ENCODE measurements at regions not wholly inside any gene's neighbourhood (a gene's known extent, or its start where the extent isn't known, plus 50 kb on each side); places are given as distances from the start of the nearest gene placed in this dataset.
A peak's percentile ranks its signal among the peaks of the same experiment; 100 is the strongest.

DNA sequence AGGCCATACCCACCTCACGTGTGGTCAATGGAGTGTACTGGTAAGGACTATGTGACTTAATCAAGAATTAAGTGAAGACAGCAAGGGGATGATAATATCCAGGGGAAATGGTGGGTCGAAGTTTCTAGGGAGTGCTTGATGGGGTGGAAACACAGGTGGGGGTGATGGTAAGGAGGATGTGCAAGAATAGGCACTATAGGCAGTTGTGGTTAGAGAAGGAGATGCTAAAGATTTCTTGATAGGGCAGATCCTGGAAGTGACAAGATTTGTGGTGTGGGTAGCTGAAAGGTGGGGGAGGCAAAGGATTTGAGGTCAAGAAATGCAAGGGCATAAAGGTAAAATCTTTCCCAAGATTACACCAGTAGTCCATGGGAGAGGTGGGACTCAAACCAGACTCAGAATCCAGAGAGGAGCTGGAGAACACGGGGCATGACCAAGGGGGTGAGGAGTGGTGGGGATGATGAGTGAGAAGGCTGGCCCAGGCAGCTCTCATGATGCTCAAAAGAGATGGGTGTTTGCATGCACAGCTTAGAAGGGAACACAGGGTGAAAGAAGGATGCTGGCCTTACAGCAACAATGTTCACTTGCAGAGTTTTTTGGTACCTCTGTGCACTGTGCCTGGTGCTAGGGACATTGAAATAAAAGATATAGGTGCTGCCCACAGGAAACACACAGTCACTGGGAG lies 78.4 kb downstream of the CCR1 start:
- H3K9ac ChIP-seq (ENCODE audit: low read length): no peak overlapping the region
- no peaks in the 10 kb centered on the region for H3K79me2 ChIP-seq (ENCODE audit: control insufficient read depth, insufficient read depth, low read length)
- no peaks in the 10 kb centered on the region for H3K36me3 ChIP-seq (ENCODE audit: control insufficient read depth, insufficient read depth, low read length)
- no peak overlapping the region for H3K18ac ChIP-seq (ENCODE audit: low read length)
- no peak overlapping the region for H2AK5ac ChIP-seq (ENCODE audit: low read length)
- H3K23ac ChIP-seq (ENCODE audit: low read length): no peak overlapping the region
- H3K4ac ChIP-seq (ENCODE audit: low read depth, low read length): no peak overlapping the region
- no peak overlapping the region for H3K4me3 ChIP-seq (ENCODE audit: low read length)
- H4K8ac ChIP-seq (ENCODE audit: low read depth, low read length): no peak overlapping the region
- H3K27me3 ChIP-seq (ENCODE audit: insufficient read depth, low read length, poor library complexity): no peaks in the 10 kb centered on the region
- no CpG with 5 or more reads among the region's 3 CpGs for WGBS (ENCODE audit: extremely low coverage, insufficient coverage, low lambda C conversion rate)
- H4K5ac ChIP-seq (ENCODE audit: low read length): no peak overlapping the region
- H2BK15ac ChIP-seq (replicated peaks; ENCODE audit: low read depth): no peak overlapping the region
- no peak overlapping the region for H2BK5ac ChIP-seq (ENCODE audit: low read length)
- no peak overlapping the region for H3K56ac ChIP-seq (ENCODE audit: low read length)
- H2BK120ac ChIP-seq (ENCODE audit: low read depth, low read length): no peak overlapping the region
- H3K4me1 ChIP-seq (ENCODE audit: control insufficient read depth, low read depth, low read length): no peaks in the 10 kb centered on the region
- H3K4me2 ChIP-seq (ENCODE audit: low read length): no peak overlapping the region
- H3K79me1 ChIP-seq (ENCODE audit: low read length): no peaks in the 10 kb centered on the region
- DNase-seq: no peak
- no peak overlapping the region for H3K27ac ChIP-seq (ENCODE audit: low read depth, low read length)

DNA sequence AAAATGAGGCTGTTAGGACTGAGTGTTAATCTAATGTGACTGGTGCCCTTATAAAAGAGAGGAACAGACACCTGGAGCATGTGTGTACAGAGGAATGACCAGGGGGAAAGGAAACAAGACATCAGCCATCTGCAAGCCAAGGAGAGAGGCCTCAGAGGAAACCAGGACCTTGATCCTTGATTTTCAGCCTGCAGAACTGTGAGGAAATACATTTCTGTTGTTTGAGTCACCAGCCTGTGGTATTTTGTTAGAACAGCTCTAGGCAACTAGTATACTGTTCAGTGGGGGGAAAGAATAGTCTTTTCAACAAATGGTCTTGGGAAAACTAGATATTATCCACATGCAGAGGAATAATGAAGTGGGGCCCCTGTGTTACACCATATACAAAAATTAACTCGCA lies 80.6 kb downstream of the CCR1 start:
- no peak overlapping the region for H2BK120ac ChIP-seq (ENCODE audit: low read depth, low read length)
- no peak overlapping the region for H4K5ac ChIP-seq (ENCODE audit: low read length)
- H3K4me2 ChIP-seq (ENCODE audit: low read length): no peak overlapping the region
- no peaks in the 10 kb centered on the region for H3K27me3 ChIP-seq (ENCODE audit: insufficient read depth, low read length, poor library complexity)
- H3K36me3 ChIP-seq (ENCODE audit: control insufficient read depth, insufficient read depth, low read length): no peaks in the 10 kb centered on the region
- peak; percentile 72 for DNase-seq
- no peaks in the 10 kb centered on the region for H3K79me2 ChIP-seq (ENCODE audit: control insufficient read depth, insufficient read depth, low read length)
- H3K79me1 ChIP-seq (ENCODE audit: low read length): no peaks in the 10 kb centered on the region
- no peak overlapping the region for H3K4me3 ChIP-seq (ENCODE audit: low read length)
- no peak overlapping the region for H3K18ac ChIP-seq (ENCODE audit: low read length)
- no peak overlapping the region for H3K9ac ChIP-seq (ENCODE audit: low read length)
- no CpG with 5 or more reads among the region's 1 CpG for WGBS (ENCODE audit: extremely low coverage, insufficient coverage, low lambda C conversion rate)
- H2BK15ac ChIP-seq (replicated peaks; ENCODE audit: low read depth): no peak overlapping the region
- no peak overlapping the region for H3K27ac ChIP-seq (ENCODE audit: low read depth, low read length)
- H4K8ac ChIP-seq (ENCODE audit: low read depth, low read length): no peak overlapping the region
- H3K4me1 ChIP-seq (ENCODE audit: control insufficient read depth, low read depth, low read length): no peaks in the 10 kb centered on the region
- H2BK5ac ChIP-seq (ENCODE audit: low read length): no peak overlapping the region
- no peak overlapping the region for H3K56ac ChIP-seq (ENCODE audit: low read length)
- H3K4ac ChIP-seq (ENCODE audit: low read depth, low read length): no peak overlapping the region
- no peak overlapping the region for H2AK5ac ChIP-seq (ENCODE audit: low read length)
- no peak overlapping the region for H3K23ac ChIP-seq (ENCODE audit: low read length)

DNA sequence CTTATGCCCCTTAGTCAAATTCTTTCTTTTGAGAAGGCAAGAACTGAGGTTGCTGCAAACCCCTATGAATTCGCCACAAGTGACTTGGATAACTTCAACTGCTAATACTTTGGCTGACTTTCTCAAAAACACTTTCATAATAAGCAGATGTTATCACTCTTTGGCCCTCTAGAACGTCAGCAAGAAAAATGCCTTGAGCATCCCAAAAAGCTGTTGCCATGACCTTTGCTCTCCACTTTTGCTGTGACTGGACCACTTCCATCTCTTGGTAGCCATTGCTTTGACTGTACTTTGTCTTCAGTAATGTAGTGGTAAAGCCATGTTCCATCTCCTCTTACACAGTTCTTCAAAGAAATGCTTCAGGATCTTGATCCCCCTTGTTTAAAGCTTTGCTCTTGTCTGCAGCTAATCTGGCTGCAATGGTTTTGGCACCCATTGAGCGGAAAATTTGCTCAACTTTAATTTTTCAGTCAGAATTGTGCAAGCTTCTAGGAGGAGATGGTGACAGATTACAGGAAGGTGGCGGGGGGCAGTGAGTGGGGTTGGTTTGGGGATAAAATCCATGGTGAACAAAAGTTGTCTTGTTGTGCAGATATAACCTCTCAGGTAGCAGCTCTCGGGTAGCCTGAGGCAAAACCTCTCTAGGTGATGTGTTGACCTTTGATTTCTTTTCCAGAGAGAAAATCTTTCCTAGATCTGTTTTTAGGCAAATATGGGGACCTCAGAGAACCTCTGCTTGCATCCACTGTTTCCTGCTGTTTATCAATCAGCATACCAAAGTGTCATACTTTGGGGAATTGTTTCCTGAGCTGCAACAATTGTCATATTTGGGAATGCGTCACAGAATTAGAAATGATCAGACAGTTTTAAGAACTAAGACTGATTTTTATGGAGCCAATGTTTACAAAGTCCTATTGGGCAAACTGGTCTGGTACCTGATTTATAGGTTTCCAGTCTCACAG lies 83.6 kb downstream of the CCR1 start:
- no peaks in the 10 kb centered on the region for H3K79me1 ChIP-seq (ENCODE audit: low read length)
- no peak overlapping the region for H3K56ac ChIP-seq (ENCODE audit: low read length)
- H4K8ac ChIP-seq (ENCODE audit: low read depth, low read length): no peak overlapping the region
- no peaks in the 10 kb centered on the region for H3K79me2 ChIP-seq (ENCODE audit: control insufficient read depth, insufficient read depth, low read length)
- no peak overlapping the region for H2AK5ac ChIP-seq (ENCODE audit: low read length)
- no peak overlapping the region for H3K23ac ChIP-seq (ENCODE audit: low read length)
- no peak overlapping the region for H2BK5ac ChIP-seq (ENCODE audit: low read length)
- H3K18ac ChIP-seq (ENCODE audit: low read length): no peak overlapping the region
- no peak overlapping the region for H3K4me3 ChIP-seq (ENCODE audit: low read length)
- H3K4ac ChIP-seq (ENCODE audit: low read depth, low read length): no peak overlapping the region
- no peak overlapping the region for H3K9ac ChIP-seq (ENCODE audit: low read length)
- H2BK120ac ChIP-seq (ENCODE audit: low read depth, low read length): no peak overlapping the region
- no peak overlapping the region for H3K27ac ChIP-seq (ENCODE audit: low read depth, low read length)
- no CpG with 5 or more reads among the region's 6 CpGs for WGBS (ENCODE audit: extremely low coverage, insufficient coverage, low lambda C conversion rate)
- H3K4me1 ChIP-seq (ENCODE audit: control insufficient read depth, low read depth, low read length): no peaks in the 10 kb centered on the region
- H3K4me2 ChIP-seq (ENCODE audit: low read length): no peak overlapping the region
- H2BK15ac ChIP-seq (replicated peaks; ENCODE audit: low read depth): no peak overlapping the region
- no peaks in the 10 kb centered on the region for H3K27me3 ChIP-seq (ENCODE audit: insufficient read depth, low read length, poor library complexity)
- no peak overlapping the region for H4K5ac ChIP-seq (ENCODE audit: low read length)
- H3K36me3 ChIP-seq (ENCODE audit: control insufficient read depth, insufficient read depth, low read length): no peaks in the 10 kb centered on the region
- DNase-seq: no peak

DNA sequence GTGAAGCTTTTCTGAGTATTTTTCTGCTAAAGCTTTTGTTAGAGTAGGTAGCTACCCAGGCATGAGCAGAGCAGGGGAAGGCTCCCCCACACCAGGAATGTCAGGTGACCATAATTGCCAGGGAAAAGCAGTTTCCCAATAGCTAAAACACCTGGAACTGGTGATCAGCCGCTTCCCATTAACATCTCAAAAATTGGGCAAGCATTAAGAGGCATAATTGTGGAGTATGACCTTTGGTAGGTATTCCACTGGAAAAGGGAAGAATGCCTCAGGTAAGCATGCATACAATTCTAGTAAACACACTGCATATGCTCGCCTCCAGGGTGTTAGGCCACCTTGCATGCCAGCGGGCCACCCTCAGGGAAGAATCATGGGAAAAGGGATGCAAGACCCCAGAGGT lies 84.5 kb downstream of the CCR1 start:
- Histone ChIP-seq H3K18ac (ENCODE audit: low read length) (no peak overlapping the region), H3K36me3 (ENCODE audit: control insufficient read depth, insufficient read depth, low read length) (no peaks in the 10 kb centered on the region), H3K23ac (ENCODE audit: low read length) (no peak overlapping the region)

DNA sequence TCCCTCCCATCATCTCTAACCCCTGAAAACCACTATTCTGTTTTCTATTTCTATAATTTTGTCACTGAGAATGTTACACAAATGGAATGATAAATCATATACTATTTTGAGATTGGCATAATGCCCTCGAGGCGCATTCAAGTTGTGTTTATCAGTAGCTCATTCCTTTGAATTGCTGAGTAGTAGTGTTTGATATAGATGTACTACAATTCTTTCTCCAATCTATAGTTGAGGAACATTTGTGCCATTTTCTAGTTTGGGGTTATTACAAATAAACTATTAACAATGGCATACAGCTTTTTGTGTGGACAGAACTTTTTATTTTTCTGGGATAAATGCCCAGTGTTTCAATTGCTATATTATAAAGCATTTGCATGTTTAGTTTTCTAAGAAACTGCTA lies 86.0 kb downstream of the CCR1 start:
- Histone ChIP-seq H3K4ac (ENCODE audit: low read depth, low read length) (no peak overlapping the region), H4K5ac (ENCODE audit: low read length) (no peak overlapping the region), H3K23ac (ENCODE audit: low read length) (no peak overlapping the region), H3K79me1 (ENCODE audit: low read length) (no peaks in the 10 kb centered on the region), H3K79me2 (ENCODE audit: control insufficient read depth, insufficient read depth, low read length) (no peaks in the 10 kb centered on the region), H3K4me2 (ENCODE audit: low read length) (no peak overlapping the region), H4K8ac (ENCODE audit: low read depth, low read length) (no peak overlapping the region), H3K27ac (ENCODE audit: low read depth, low read length) (no peak overlapping the region), H2BK5ac (ENCODE audit: low read length) (no peak overlapping the region), H3K56ac (ENCODE audit: low read length) (no peak overlapping the region), H3K27me3 (ENCODE audit: insufficient read depth, low read length, poor library complexity) (no peaks in the 10 kb centered on the region), H3K18ac (ENCODE audit: low read length) (no peak overlapping the region), H2AK5ac (ENCODE audit: low read length) (no peak overlapping the region), H3K4me3 (ENCODE audit: low read length) (no peak overlapping the region), H2BK15ac (replicated peaks; ENCODE audit: low read depth) (no peak overlapping the region), H3K36me3 (ENCODE audit: control insufficient read depth, insufficient read depth, low read length) (no peaks in the 10 kb centered on the region), H3K4me1 (ENCODE audit: control insufficient read depth, low read depth, low read length) (no peaks in the 10 kb centered on the region), H2BK120ac (ENCODE audit: low read depth, low read length) (no peak overlapping the region), H3K9ac (ENCODE audit: low read length) (no peak overlapping the region)
- WGBS (ENCODE audit: extremely low coverage, insufficient coverage, low lambda C conversion rate): no CpG with 5 or more reads among the region's 2 CpGs
- DNase-seq: no peak

More for the DNA sequence above, 84.5 kb downstream of the CCR1 start:
- no peak overlapping the region for H4K8ac ChIP-seq (ENCODE audit: low read depth, low read length)
- DNase-seq: no peak
- H2BK120ac ChIP-seq (ENCODE audit: low read depth, low read length): no peak overlapping the region
- no peak overlapping the region for H3K27ac ChIP-seq (ENCODE audit: low read depth, low read length)
- no peak overlapping the region for H2BK5ac ChIP-seq (ENCODE audit: low read length)
- H3K4me2 ChIP-seq (ENCODE audit: low read length): no peak overlapping the region
- H3K4ac ChIP-seq (ENCODE audit: low read depth, low read length): no peak overlapping the region
- H3K79me1 ChIP-seq (ENCODE audit: low read length): no peaks in the 10 kb centered on the region
- H3K4me3 ChIP-seq (ENCODE audit: low read length): no peak overlapping the region
- no peak overlapping the region for H2BK15ac ChIP-seq (replicated peaks; ENCODE audit: low read depth)
- no peaks in the 10 kb centered on the region for H3K79me2 ChIP-seq (ENCODE audit: control insufficient read depth, insufficient read depth, low read length)
- WGBS (ENCODE audit: extremely low coverage, insufficient coverage, low lambda C conversion rate): no CpG with 5 or more reads among the region's 3 CpGs
- no peaks in the 10 kb centered on the region for H3K4me1 ChIP-seq (ENCODE audit: control insufficient read depth, low read depth, low read length)
- no peak overlapping the region for H2AK5ac ChIP-seq (ENCODE audit: low read length)
- no peak overlapping the region for H3K56ac ChIP-seq (ENCODE audit: low read length)
- no peaks in the 10 kb centered on the region for H3K27me3 ChIP-seq (ENCODE audit: insufficient read depth, low read length, poor library complexity)
- H3K9ac ChIP-seq (ENCODE audit: low read length): no peak overlapping the region
- no peak overlapping the region for H4K5ac ChIP-seq (ENCODE audit: low read length)
